Posterior cingulate gyrus (tissue), 11 donors: ENCODE measurements at regions not wholly inside any gene's neighbourhood (a gene's known extent, or its start where the extent isn't known, plus 50 kb on each side); places are given as distances from the start of the nearest gene placed in this dataset.

Experiments used
- DNase-seq, 10 donors: peaks; one replicate each; pipeline versions ENCODE4 v3.0.0 to v3.0.0-alpha.2; 2020 to 2021; ENCODE audit warnings: mixed read lengths in 3 of 10
- intact Hi-C: fragments of 100-400 bp; cut with DNase I; formaldehyde crosslinking; loops from one replicate; pipeline ENCODE4 v1.15.1; 2023

DNA sequence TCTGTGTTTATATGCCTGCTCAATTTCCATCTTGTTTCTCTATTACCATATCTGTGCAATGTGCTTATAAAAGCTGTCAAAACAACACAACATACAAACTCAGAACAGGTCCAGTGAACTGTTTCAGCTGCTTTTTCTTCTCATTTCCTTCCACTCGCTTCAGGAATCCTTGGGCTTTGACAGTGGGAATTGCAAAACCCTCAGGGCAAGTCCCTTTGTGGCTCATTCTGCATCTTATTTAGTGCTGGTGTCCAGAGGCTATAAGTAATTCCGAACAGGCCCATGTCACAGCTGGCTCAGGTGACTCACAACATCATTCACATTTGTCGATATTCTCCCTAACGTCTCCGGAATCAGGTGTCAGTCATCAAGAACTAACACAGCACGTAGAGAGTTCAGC is 309.9 kb upstream of the ZNF521 start:
- no peak for DNase-seq
- intact Hi-C loops = no loop called here

DNA sequence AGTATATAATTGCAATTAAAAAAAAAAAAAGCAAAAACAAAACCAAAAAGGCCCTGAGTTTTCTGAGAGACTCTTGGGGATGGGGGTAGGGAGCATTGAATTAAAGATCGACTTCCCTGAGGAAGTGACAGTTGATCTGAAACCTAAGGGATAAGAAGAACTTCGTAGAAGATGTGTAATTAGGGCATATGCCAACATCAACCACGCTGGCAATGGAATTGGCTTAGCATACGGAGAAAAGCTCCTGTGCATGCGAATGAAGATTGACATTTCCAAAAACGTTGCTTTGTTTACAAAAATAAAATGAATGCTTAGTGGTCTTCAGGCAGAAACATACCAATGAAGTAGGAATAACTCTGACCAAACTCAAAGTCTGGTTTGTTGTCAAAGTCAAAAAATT is 307.6 kb upstream of the ZNF521 start:
- no peak for DNase-seq
- intact Hi-C loops = no loop called here

DNA sequence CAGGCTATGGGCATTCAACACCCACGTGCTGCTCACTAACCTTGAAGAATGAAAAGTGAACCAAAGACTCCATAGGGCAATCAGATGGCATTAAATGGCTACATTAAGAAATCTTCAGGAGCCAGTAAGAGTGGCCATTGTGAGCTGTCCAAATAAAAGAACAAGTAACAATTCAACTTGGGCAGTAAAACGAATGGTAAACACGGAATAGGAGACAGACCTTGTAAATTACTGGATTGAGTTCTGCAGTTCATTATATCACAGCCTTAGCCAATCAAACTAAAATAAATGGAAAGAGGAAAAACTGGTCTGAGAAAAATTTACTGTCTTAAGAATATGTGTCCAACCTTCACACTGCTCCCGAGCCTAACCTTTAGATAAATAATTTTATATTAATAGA is 306.5 kb upstream of the ZNF521 start:
- intact Hi-C loops = no loop called here
- DNase-seq = no peak

DNA sequence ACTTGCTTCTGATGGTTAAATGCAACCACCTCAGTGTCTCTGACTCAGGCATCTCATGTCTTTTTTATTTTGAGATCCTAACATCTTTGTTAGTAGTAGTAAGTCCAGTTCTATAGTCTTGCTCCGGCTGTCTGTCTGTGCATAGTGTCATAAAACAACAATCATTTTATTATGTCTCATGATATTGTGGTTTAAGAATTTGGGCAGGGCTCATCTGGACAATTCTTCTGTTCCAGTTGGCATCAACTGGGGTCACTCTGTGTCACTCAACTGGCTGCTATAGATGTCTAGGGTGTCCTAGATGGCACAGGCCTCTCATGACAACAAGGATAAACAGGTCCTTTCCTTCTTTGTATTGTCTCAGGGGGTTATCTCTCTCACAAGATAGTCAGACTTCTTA is 299.6 kb upstream of the ZNF521 start:
- intact Hi-C loops = no loop called here
- no peak for DNase-seq

DNA sequence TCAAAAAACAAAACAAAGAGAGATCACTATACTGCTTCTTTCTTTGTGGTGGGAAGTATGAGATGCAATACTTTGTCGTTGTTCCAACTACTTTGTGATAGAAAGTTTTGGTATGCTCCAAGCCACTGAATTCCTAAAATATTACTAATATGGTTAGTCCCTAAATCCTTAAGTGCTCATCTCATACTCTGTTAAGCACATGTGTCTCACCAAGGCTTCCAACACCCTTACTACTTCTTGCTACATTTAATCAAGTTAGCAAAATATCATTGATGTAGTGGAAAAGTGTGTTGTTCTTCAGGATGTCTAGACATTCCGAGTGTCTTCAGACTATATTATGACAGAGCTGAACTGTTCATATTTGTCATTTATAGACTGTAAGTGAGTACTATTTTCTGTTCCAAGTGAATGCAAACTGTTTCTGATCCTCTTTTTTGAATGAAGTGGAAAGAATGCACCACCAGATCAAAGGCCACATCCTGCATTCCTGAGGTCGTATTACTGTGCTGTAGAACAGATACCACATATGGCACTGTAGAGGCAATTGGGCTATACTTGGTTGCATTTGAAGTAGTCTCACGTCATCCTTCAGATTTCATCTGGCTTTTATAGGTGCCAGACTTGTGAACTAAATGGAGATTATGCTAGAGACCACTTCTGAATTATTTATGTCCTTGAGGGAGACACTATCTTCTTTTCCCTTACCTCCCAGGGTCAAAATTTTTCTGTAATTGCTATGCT is 298.4 kb upstream of the ZNF521 start:
- intact Hi-C loops = no loop called here
- no peak for DNase-seq

DNA sequence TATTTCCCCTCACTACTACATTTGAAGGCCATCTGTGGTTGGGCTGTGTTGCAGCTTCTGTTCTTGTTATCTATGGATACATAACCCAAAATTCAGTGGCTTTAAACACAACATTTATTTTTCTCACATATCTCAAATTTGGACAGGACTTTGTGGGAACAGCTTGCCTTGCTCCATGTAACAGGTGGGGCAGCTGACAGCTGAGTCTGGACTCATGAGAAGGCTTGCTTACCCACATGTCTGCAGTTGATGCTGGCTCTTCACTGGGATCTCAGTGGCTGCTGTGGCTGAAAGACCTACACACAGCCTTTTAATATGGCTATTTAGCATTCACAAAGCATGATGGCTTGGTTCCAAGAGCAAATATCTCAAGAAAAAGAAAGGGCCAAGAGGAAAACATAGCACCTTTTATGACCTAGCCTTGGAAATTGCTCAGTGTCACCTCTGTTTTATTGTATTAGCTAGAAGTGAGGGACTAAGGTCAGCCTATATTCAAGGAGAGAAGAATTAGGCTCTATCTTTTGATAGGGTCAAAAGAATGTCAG is 296.8 kb upstream of the ZNF521 start:
- peak in 2 of 10 donors; percentile 11 to 58 for DNase-seq
- intact Hi-C loops = no loop called here

DNA sequence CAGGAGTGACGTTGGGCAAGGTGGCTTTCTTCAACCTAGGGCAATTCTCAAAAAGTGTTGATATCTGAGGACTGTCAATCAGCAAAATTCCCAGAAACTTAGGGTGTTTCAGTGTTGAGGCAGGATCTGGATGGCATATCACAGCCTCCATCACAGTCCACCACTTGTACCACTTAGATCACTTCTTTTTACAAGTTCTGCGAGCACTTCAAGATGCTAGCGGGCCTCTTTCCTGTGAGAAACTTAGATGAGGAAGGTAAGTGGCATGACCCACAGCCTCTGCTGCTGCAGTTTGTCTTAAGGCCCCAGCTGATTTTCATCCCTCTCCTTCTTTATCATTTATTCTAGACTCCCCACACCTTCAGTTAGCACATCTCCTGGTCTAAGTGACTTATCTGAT is 295.4 kb upstream of the ZNF521 start:
- DNase-seq = no peak
- intact Hi-C loops = no loop called here

DNA sequence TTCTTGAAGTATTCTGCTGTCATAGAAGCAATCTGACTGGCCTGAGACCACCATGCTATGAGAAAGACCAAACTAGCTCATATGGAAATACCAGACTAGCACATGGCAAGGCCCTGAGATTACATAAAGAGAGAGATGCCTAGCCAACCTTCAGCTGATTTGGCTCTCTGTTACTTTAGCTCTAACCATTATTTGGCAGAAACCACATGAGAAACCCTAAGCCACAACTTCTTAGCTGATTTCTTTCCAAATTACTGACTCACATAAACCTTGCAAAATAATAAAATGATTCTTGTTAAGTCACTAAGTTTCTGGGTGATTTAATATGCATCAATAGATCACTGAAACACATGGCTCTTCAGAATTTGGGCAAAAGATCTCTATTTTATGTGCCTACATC is 295.0 kb upstream of the ZNF521 start:
- intact Hi-C loops = no loop called here
- no peak for DNase-seq

DNA sequence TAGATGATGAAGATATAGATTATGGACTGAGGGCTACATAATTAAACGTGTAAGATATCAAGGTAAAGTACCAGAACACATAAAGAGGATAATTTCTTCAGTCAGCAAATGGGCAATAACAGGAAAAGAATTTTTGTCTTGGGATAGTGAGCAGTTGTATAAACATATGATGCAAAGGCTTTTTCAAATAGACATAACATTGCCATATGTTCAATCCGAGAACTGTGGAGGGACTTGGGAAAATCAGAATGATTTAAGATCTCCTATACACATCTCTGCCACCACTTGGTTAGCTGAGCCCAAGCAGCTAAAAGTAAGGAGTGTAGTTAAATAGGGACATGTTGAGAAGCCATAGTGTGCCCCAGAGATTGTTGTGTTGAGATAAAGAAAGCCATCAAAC is 287.6 kb upstream of the ZNF521 start:
- no peak for DNase-seq
- intact Hi-C loops = no loop called here

DNA sequence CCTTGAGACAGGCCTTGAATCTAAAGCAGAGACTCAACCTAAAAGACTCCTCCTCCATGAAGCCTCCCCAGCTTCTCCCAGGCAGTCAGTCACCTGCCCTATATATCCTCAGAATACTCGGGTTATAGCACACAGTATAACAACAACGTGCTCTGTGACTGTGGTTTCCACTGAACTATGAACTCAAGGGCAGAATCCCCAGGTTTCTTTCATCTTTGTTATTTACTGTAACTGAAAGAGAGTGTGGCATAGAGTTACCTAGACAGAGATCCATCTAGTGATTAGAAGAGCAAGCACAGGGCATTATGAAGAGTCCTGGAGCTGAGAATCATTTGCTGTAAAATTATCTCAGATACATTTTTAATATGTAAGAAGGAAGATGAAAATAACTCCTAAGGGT is 281.6 kb upstream of the ZNF521 start:
- no peak for DNase-seq
- intact Hi-C loops = no loop called here

DNA sequence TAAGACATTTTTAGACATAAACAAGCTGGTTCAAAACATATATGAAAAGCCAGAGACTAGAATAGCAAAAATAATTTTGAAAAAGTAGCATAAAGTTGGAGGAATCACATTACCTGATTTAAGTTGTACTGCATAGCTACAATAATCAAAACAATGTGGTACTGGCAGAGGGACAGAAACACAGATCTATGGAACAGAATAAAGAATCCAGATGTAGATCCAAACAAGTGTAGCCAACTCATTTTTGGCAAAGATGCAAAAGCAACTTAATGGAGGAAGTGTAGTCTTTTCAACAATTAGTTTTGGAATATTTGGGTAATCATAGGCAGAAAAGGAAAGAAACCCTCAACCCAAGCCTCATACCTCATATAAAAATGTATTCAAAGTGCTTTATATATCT is 278.7 kb upstream of the ZNF521 start:
- intact Hi-C loops = no loop called here
- DNase-seq = no peak

DNA sequence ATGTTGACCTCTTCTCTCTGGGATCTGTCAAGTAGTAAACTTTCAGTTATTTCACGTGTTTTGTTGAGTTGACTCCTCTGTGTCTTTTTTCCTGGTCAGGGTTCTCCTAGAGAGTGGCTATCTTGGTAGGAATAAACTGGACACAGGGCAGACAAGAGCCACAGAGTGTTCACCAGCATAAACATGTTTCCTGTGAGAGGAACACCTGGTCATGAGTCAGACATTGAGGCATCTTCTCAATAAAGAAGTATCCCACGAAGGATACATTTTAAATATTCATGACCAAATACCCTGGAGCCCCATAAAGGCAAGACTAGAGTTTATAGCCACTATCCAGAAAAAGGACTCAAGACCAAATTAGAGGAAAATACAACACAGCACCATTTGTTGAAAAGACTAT is 269.7 kb upstream of the ZNF521 start:
- no peak for DNase-seq
- intact Hi-C loops = no loop called here

DNA sequence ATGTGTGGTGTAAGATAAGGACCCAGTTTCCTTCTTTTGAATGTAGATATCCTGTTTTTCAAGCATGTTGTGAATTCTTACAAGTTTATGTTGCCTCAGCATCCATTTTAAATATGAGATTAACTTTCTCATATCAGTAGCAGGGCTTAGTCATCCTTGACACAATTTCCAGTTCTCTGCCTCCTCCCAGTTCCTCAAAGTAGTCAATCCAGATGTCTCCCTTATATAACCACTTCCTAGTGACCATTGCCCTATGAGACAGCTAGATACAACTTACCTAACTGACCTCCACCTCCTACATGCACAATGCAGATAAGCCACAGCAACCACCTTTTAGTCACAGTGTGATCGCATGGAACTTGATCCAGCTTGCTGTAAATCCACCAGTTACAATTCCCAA is 269.2 kb upstream of the ZNF521 start:
- intact Hi-C loops = no loop called here

DNA sequence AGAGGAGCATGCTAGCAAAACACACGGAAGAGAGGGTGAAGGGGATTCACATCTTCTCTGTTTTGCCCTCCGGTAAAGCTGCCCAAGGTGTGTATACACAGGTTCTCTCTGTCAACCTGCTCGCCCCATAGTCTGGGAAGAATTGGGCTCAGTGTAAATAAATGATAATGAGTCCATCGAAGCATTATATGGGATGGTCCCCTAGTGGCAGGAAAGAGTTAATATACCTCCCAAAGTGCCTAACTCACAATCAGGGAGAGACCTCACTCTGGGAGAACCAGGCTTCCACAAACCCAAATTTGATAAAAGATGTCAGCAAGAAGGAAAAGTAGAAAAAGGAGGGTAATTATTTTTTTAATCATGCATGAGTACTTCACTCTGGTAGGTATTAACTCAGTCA is 262.2 kb upstream of the ZNF521 start:
- intact Hi-C loops = no loop called here
- DNase-seq = no peak

More for the DNA sequence above, 269.2 kb upstream of the ZNF521 start:
- no peak for DNase-seq

DNA sequence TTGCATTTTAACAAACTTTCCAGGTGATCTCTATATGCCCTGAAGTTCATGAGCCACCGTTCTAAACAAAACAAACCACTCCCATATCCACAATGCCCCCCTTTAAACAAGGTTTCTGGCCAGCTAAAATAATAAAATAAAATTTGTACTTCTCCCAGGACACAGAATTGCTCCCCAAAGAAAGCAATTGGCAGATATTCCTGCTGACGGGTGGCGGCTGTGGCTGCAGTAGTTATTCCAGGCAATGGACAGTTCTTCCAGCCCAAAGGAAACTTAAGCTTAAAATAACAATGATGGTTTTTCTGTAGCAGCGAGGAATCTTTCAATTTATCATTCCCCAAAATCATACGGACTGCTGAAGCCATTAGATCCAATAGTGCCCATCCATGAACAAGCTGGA is 260.5 kb upstream of the ZNF521 start:
- no peak for DNase-seq
- intact Hi-C loops = no loop called here

DNA sequence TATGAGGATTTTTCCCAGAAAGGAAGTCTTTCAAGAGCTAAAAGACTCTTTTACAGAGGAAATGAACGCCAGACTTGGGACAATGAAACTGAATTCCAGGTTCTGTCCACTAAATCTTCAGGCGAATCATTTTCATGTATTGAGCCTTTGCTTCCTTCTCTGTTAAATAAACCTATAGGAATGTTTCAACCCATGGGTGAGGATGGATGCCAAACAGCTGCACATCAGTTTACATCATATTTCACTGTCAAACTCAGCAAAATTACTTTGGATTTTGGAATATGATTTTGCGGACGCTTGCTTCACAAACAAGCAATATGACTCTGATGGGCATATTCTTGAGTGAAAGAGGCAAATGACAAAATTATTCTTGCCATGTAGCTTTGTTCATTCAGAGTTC is 256.1 kb upstream of the ZNF521 start:
- DNase-seq = no peak
- intact Hi-C loops = no loop called here

DNA sequence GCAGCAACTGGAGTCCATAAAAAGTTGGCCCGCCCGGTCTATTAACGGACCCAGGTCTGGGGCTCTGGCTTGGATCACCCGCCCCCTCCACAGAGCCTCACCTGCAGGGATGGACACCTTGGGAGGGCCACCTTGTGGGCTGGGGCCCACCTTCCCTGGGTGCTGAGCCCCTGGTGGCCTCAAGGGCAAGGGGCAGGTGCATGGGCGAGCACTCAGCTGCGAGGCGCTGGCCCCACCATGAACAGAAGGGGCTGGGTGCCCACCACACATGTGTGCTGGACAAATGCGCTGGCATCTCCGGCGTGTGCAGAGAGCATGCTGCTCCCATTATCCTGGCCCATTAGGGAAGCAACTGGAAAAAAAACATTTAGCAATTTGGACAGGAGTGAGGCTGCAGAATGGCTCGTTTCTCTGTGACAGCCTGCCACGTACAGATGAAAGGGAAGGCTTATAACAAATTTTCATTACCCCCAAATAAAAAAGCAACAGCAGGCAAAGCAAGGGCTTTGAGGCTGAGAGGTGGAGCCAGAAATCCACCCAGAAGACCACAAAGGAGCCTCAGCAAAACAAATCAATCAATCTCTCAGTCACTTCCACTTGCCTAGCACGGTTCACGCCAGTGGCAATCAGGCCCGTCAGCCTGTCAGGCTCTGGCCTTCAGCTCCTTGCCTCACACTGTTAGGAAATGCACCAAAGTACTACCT is 253.1 kb upstream of the ZNF521 start:
- intact Hi-C loops = no loop called here
- peak in 2 of 10 donors; percentile 70 to 80 for DNase-seq

DNA sequence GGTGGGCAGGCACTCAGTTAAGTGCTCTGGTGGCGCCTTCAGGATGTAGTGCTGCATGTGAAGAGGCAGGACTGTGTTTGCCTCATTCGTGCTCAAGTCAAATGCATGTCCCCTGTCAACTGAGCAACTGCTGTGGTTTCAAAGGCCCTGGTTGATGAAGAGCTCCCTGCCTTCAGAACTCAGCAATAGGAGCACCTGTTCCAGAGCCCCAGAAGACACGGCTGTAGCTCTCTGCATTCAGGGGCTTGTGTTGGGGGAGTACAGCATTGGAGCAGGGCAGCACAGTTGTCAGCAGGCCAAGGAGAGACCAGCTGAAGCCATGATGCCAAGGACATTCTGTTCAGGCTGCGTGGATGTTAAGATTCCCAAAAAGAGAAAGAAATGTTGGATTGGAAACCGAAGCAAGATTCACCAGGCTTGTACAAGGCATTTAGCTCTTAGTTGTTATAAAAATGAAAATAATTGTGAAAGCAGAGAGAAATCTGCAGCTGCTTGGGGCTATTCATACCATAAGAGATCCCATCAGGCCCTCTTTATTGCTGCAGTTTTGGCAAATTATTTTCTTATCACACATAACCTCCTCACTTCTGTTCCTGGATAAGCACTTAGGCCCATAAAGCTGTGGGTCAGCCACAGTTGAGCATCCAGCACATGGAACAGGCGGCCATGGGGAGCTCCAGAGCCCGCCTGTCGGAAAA is 252.4 kb upstream of the ZNF521 start:
- no peak for DNase-seq
- intact Hi-C loops = no loop called here

DNA sequence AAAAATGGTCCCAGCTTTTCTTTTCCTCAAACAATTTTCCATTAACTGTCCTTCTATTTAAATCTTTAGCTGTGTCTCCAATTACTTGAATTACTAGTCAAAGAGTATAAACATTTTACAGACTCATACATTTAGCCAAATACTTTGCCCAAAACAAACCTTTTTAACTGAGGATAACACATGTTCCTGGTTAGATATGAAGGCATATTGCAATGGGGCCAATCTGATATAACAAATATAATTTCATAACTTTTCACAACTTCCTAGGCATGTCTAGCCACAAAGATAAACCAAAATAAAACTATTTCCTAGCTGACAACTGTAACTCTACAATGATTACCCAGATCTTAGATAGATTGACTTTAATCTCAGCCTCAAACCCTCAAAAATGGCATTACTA is 247.5 kb upstream of the ZNF521 start:
- intact Hi-C loops = no loop called here
- DNase-seq = no peak

DNA sequence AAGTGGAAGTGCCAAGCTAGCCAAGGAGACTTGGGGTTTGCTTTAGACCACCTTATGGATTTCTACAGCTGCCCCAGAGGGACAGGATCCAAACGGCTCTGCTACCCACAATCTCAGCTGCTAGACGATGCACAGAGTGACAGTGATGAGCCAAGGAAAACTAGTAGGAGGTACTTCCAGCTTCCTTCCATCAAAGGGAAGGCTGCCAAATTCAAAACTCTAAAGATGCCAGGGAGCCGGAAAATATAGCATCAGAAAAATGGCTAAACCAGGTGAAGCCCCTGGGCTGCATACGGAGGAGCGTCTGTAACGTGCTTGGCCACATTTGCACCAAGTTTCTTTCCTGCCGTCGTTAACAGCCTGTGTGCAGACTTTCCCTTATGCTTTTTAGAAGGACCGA is 245.5 kb upstream of the ZNF521 start:
- intact Hi-C loops = no loop called here
- no peak for DNase-seq

DNA sequence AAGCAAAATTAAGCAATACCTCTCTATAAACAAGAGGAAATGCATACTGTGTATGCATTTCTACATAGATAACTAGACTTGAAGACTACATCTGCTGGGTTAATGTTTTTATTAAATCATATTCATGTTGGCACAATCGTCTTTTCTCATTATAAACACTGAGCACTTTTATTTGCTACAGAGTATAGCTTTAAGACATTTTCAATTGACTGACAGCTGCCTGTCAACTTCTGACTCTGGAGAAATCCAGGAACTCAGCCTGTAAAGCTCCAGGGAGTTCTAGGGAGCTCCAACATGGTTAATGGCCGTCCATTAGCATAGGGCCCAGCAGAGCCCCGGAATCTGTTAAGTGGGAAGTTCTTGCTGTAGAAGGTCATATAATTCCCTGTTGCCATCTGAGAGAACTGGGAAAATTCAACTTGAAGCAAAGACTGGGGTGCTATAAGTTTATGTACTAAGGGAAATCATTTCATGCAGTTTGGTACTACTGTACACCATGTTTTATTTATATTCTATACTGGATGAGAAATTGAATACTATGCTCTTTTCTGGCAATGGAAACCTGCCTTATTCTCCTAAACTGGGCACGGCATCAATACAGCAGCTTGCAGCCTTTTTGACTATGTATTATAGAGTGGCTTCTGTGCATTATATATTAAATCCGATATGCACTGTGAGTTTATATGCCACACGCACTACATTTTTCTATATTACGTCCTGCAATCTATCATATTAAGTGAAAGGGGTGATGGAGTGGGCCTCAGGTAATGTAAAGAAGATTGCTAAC is 243.5 kb upstream of the ZNF521 start:
- no peak for DNase-seq
- intact Hi-C loops = no loop called here
